HG03108 (cell line): ENCODE measurements at regions not wholly inside any gene's neighbourhood (a gene's known extent, or its start where the extent isn't known, plus 50 kb on each side); places are given as distances from the start of the nearest gene placed in this dataset.
"Not testable (repeated sequence)": the region's sequence is repeated elsewhere in the genome, so short reads cannot be mapped to it uniquely, and the experiment has no call there.

Experiments used
- ATAC-seq: cut with Tn5 transposase; IDR thresholded peaks from one replicate; pipeline ENCODE4 v1.9.1; 2021; ENCODE audit warnings: moderate library complexity; ENCODE audit not compliant: unreplicated experiment

DNA sequence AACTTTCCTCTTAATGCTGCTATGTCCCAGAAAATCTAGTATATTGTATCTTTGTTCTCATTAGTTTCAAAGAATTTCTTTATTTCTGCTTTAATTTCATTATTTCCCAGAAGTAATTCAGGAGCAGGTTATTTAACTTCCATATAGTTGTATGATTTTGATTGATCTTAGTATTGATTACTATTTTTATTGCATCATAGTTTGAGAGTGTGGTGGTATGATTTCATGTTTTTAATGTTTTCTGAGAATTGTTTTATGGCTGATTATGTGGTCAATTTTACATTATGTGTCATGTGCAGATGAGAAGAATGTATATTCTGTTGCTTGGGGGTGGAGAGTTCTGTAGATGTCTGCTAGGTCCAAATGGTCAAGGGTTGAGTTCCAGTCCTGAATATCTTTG is 425.6 kb upstream of the RORB start:
- ATAC-seq = no peak

DNA sequence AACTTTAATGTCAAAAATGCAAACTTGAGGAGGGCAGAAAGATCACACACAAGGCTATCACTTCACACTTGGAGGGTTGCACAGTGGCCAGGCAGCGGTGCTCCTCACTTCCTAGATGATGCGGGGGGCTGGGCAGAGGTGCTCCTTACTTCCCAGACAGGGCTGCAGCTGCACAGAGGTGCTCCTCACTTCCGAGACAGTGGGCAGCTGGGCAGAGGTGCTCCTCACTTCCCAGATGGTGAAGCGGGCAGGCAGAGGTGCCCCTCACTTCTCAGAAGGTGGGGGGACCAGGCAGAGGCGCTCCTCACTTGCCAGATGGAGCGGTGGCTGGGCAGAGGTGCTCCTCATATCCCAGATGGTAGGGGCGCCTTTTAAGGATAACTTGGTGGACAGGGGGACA is 423.2 kb upstream of the RORB start:
- no peak for ATAC-seq

DNA sequence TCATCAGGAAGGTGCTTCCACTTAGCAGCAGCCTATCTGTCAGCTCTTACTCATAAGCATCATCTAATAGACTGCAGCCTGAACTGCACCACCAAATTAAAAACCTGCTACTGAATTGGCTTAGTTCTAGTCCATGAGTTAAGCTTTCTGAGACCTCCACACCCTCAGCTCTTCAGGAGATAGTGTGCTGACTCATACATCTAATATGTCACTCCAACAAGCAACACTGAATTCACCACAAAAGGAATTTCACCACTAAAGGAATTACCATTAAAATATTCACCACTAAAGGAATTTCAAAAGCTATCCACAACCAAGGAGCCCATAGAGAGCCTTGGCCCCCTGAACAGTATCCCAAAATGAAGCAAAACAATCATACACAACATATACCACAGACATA is 418.5 kb upstream of the RORB start:
- ATAC-seq = no peak

DNA sequence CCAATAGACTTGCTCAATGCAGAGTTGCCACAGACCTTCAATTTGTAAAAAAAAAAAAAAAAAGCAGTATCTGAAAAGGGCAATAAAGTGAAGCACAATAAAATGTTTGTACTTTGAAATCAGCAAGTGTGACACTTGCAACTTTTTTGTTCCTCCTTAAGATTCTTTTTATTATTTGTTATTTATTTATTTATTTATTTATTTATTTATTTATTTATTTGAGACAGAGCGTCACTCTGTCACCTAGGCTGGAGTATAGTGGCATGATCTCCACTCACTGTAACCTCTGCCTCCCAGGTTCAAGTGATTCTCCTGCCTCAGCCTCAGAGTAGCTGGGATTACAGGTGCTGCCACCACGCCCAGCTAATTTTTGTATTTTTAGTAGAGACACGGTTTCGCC is 416.5 kb upstream of the RORB start:
- ATAC-seq = not testable (repeated sequence)

DNA sequence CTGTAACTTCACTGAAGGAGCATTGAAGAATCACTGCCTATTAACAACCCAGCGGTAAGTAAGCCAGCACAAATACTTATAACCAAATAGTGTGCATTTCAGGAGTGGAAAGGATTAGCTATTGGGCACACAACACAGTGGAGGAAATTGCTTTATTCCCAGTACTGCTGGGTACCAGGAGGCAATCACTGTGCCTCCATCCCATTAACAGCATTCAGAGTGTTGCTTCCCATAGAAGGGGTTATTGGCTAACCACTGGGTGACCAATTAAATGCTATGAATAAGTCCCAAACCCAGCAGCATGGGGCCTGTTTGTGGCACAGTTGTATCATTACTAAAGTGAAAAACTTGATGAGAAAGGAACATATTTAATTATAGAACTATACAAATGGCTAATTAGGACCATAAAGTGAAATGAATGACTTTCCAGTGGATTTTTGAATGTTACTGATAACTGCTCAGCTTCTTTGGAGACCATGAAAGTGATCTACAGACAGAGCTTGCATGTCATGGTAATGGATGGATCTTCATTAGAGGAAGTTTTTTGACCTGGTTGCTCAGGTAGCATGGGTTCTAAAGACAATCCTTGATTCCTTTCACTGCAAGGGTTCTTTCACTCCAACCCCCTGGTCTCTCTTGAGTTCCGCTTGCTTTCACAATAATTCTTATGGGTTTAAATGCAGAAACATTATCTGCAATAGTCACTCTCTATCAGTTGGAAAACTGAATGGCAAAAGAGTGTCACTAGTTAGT is 413.3 kb upstream of the RORB start:
- ATAC-seq = no peak

DNA sequence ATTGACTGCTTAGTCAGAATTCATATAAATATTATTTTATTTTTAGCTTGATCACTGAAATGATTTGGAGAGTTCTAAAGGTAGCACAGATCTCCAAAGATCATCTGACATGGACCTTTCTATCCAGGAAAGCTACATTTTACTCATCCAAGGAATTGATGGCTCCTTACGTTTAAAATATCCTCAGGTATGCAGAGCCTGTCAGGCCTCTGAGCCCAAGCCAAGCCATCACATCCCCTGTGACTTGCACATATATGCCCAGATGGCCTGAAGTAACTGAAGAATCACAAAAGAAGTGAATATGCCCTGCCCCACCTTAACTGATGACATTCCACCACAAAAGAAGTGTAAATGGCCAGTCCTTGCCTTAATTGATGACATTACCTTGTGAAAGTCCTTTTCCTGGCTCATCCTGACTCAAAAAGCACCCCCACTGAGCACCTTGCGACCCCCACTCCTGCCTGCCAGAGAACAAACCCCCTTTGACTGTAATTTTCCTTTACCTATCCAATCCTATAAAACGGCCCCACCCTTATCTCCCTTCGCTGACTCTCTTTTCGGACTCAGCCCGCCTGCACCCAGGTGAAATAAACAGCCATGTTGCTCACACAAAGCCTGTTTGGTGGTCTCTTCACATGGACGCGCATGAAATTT is 411.6 kb upstream of the RORB start:
- ATAC-seq = not testable (repeated sequence)

DNA sequence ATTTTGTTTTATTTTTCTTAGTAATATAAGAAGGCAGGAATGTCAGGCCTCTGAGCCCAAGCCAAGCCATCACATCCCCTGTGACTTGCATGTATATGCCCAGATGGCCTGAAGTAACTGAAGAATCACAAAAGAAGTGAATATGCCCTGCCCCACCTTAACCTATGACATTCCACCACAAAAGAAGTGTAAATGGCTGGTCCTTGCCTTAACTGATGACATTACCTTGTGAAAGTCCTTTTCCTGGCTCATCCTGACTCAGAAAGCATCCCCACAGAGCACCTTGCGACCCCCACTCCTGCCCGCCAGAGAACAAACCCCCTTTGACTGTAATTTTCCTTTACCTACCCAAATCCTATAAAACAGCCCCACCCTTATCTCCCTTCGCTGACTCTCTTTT is 406.2 kb upstream of the RORB start:
- not testable (repeated sequence) for ATAC-seq

DNA sequence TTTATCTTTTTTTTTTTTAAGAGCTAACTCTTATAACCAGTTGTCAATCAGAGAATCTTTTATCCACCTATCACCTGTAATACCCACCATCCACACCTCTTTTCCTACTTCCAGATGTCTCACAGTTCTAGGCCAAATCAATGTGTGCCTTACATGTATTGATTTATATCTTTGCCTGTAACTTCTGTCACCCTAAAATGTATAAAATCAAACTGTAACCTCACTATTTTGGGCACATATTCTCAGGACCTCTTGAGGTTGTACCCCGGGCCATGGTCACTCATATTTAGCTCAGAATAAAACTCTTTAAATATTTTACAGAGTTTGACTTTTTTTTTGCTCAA is 404.7 kb upstream of the RORB start:
- ATAC-seq = no peak

DNA sequence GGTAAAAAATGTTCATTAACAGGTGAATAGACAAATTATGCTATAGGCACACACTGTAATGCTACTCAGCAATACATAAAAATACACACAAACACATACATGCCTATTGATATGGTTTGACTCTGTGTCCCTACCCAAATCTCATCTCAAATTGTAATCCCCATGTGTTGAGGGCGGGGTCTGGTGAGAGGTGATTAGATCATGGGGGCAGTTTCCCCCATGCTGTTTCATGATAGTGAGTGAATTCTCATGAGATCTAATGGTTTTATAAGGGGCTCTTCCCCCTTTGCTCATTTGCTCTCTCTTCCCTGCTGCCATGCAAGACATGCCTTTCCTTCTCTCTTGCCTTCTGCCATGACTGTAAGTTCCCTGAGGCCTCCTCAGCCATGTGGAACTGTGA is 403.1 kb upstream of the RORB start:
- not testable (repeated sequence) for ATAC-seq

DNA sequence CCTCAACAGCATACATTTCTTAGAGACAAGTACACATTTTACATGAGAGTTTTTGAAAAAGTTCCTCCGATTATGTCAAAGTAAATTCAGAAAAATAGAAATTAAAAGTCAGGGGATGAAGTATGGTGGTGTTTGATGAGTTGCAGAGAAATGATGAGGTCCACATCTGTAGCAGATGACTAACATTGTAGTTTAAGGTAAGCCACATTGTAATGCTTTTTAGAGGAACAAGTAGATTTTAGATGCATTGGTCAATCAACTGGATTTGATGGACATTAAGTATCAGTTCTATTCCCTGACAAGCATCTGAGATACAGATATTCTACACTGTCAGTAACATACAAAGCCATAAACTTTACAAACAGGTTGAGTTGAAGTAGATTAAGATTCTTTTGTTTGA is 402.4 kb upstream of the RORB start:
- no peak for ATAC-seq

DNA sequence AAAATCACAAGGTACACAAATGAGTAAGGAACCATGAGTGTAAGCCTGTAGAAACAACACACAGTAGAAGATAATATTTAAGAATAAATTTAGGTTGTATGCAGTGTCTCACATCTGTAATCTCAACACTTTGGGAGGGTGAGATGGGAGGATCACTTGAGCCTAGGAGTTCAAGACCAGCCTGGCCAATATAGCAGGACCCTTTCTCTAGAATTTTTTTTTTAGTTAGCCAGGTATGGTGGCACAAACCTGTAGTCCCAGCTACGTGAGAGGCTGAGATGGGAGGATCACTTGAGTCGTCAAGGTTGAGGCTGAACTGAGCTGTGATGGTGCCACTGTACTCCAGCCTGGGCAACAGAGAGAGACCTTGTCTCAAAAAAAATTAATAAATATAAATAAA is 401.2 kb upstream of the RORB start:
- ATAC-seq = no peak

DNA sequence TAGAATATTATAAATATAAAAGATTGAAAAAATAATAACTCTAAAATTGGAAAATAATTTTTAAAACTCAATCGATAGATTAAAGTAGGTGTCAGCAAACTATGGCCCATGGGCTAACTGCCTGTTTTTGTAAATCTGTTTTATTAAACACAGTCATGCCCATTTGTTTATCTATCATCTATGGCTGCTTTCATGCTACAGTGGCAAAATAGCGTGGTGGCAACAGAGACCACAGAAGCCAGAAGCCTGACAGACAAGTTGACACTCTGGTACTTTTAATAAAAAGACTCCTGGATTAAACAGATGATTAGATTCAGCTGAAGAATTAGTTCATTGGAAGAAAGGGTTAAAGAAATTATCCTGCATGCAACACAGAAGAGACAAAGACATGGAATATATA is 400.7 kb upstream of the RORB start:
- ATAC-seq = no peak

DNA sequence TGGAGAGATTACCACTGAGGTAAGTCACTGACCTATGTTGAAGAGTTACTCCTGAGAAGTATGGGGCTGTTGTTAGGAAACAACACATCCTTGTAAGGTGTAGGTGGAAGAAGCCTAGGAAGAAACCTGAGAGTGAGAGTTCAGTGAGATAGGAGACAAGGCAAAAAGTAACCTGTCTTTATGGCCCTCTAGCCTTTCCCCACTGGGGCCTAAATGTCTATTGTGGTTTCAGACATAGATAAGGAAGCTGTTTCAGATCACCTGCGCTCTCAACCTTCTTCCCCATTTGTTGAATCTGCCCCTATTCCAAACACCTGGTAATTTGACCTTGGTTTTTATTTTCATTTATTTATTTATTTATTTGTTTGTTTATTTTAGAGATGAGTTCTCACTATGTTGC is 397.1 kb upstream of the RORB start:
- ATAC-seq = no peak

DNA sequence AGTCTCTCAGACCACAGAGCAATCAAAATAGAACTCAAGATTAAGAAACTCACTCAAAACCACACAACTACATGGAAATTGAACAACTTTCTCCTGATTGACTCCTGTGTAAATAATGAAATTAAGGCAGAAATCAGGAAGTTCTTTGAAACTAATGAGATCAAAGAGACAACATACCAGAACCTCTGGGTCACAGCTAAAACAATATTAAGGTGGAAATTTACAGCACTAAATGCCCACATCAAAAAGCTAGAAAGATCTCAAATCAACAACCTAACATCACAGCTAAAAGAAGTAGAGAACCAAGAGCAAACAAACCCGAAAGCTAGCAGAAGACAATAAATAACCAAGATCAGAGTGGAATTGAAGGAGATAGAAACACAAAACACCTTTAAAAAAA is 395.0 kb upstream of the RORB start:
- ATAC-seq = not testable (repeated sequence)

DNA sequence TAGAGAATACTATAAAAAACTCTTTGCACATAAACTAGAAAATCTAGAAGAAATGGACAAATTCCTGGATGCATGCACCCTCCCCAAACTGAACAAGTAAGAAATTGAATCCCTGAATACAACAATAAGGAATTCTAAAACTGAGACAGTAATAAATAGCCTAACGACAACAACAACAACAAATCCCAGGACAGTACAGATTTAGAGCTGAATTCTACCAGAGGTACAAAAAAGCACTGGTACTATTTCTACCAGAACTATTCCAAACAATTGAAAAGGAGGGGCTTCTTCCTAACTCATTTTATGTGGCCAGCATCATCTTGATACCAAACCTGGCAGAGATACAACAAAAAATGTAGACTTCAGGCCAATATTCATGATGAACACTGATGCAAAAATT is 394.4 kb upstream of the RORB start:
- no peak for ATAC-seq

DNA sequence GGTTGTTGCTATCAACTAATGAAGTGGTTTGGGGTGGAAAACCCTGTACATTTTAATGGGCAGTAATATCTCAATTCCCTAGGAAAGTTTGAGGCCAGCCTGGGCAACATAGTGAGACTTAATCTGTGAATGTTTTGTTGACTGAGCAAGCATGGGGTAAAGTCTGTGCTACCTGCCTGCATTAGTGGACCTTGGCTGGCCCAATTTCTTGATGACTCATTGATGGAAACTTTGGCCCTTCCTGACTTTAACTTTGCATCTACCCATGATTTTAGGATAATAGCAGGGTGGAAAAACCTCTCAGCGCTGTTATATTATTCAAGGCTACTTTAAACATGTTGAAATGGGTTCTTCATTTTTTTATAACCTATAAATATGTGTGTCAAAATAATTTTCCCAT is 389.4 kb upstream of the RORB start:
- ATAC-seq = no peak

DNA sequence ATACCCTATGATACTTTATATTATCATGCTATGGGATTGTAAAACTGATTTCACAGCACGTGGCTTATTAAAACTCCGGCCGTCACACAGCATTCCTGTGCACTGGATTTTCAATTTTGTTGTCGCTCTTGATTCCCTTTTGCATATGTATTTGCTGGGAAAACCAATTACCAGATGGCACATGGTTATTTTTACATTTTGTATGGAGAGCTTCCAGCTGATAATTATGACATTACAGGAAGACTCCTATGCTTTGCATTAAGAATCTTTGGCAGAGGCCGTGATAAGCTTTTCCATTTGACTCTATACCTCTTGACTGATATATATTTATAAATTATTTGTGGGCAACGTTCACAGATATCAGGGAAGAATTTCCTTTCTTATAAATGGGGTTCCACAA is 381.2 kb upstream of the RORB start:
- no peak for ATAC-seq

DNA sequence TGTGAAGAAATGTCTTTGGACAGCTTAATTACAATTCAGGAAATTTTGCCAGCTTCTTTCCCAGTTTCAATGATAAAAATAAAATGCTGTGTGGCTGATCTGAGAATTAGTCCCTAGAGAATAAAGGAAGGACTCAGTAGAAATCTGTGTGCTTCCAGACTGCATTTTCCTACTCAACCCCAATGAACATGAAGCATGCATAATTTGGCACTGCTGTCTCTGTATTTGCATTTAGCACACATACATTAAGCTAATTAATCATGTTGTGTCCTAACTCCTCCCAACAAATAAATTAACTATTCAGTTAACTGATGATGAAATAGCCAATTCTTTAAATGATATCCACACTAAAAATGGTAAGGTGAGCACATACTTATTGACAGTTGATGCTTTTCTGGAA is 380.0 kb upstream of the RORB start:
- no peak for ATAC-seq

DNA sequence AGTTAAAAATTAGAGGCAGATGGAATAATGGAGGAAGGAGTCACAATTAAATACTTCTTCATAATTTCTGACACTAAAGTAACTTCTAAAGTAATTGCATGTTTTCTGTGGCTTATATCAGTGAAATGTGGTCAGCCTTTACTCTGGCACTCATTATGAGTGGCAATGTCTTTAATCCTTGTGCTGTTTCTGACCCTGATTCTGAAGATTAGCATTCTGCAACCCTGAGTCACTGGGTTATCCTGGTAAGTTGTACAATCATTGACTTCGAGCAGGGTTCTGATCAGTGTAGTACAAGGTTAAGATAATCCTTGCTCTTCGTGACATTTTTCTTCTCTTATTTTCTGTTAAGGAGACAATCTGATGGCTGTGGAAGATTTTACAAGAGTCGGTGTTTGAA is 379.4 kb upstream of the RORB start:
- ATAC-seq = no peak

DNA sequence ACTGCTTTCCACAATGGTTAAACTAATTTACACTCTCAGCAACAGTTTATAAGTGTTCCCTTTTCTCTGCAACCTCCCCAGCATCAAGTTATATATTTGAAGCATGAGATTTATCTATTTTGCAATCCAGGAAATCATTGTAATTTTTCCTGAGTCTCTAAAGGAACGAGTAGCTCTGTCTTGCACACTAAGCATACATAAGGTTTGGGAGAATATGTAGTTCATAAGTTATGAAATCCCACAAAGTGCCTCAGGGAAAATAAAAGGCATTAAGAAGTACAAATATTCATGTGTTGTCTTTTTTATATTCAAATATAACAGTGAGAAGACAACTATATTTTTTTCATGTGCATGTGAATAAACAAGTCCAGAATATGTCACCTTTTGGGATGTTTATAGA is 377.1 kb upstream of the RORB start:
- ATAC-seq = no peak

DNA sequence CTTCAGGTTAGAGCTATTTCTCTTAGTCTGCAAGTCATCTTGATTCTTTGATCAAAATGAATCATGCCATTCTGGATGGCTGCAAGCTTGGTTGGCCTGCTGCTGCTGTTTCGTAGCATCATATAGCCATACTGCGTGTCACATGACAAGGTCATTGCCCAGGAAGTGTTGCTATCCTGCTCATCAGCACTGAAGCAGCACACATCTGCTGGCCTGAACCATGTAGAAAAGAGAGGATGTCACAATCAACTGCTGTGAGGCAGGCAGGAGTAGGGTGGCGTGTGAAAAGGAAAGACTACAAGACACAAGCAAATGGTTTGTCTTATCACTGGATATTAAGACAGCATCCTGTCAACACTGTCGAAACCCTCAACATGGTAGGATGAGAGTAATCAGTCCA is 376.7 kb upstream of the RORB start:
- ATAC-seq = no peak

DNA sequence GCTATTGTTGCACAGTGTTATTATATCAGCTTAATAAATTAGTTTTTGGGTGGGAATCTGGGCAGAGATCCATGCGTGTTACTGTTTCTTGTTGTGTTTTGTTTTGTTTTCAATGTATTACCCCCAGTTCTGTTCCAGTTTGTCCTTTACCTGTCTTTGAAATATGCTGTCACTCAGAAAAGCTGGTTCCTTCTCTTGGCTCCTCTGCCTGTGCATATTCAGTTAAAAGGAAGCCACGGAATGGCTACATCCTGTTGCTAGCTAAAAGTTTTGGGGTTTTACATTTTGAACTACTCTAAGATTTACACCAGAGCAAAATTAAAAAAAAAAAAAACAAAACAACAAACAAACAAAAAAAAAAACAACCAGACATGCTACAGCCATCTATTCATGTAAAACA is 374.9 kb upstream of the RORB start:
- no peak for ATAC-seq

DNA sequence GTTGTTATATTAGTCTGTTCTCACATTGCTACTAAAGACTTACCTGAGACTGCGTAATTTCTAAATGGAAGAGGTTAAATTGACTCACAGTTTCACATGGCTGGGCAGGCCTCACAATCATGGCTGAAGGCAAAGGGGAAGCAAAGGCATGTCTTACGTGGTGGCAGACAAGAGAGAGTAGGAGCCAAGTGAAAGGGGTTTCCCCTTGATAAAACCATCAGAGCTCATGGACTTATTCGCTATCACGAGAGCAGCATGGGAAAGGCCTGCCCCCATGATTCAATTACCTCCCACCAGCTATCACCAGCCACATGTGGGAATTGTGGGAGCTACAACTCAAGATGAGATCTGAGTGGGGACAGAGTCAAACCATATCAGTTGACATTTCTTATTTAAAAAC is 374.5 kb upstream of the RORB start:
- no peak for ATAC-seq
